GOT3 (cell line): ENCODE measurements at regions not wholly inside any gene's neighbourhood (a gene's known extent, or its start where the extent isn't known, plus 50 kb on each side); places are given as distances from the start of the nearest gene placed in this dataset.
"Not testable (repeated sequence)": the region's sequence is repeated elsewhere in the genome, so short reads cannot be mapped to it uniquely, and the experiment has no call there.

Experiments used
- DNase-seq: peaks from one replicate; lab custom pipeline; 2025; ENCODE audit warnings: mixed read lengths; lab: John Stamatoyannopoulos, UW

- DNase-seq = no peak
Measured at GRCh38 chr16:62760398-62760797, 724.2 kb upstream of the CDH8 start.

GRCh38 chr16:62755938-62756337 is 719.7 kb upstream of the CDH8 start:
- no peak for DNase-seq

DNA sequence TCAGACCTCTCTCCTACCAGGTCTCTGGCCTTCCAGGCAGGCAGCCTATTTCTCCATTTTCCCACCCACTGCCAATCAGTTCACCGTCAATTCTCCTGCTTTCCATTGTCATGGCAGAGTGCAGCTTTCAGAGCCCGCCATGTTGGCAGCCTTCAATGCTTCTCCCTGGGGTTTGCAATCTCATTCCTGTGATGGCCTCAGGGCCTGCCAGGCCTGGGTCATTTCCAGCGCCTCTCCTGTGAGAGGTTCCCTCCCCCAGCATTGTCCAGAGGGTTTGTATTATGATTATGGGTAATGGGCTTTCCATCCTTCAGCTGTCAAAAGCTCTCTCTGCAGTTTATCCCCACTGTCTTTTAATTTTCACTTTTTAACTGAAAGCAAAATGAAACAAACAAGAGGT is 716.6 kb upstream of the CDH8 start:
- DNase-seq = no peak

- DNase-seq = no peak
Measured at GRCh38 chr16:62751218-62751617, 715.0 kb upstream of the CDH8 start.

GRCh38 chr16:62741692-62742091 is 705.5 kb upstream of the CDH8 start:
- no peak for DNase-seq

- no peak for DNase-seq
Measured at GRCh38 chr16:62738666-62739460, 702.6 kb upstream of the CDH8 start.

DNA sequence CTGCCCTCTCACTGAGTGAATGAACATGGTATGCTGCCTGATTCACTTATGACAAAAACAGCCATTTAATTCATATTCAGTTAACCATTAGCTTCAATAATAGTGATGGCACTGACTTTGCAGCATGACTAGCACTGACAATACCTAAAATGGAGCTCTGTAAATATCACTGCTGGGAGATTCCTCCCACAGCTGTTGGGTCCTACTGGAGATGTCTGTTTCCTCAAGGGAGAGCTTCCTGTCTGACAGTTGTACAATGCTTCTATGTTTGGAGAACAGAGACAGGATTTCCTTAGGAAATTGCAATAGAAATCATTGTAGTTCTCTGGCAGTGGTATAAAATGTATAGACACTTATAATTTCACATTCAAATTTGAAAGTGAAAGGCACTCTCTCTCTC is 695.9 kb upstream of the CDH8 start:
- no peak for DNase-seq

- DNase-seq = not testable (repeated sequence)
Measured at GRCh38 chr16:62724670-62725269, 688.5 kb upstream of the CDH8 start.

DNA sequence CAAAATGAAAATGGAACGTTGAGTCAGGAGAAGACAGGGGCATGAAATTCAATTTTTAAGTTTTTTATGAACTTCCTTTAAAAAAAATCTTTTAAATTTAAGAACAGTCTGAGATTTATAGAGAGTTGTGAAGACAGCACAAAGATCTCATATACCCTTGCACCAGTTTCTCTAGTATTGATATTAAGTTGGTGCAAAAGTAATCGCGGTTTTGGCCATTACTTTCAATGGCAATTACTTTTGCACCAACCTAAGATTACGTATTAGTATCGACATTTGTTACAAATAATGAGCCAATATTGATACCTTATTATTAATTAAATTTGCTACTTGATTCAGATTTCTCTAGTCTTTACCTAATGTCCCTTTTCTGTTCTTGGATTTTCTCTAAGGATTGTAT is 684.4 kb upstream of the CDH8 start:
- no peak for DNase-seq

GRCh38 chr16:62717026-62717425 is 680.8 kb upstream of the CDH8 start:
- DNase-seq = no peak

- no peak for DNase-seq
Measured at GRCh38 chr16:62715701-62716100, 679.5 kb upstream of the CDH8 start.

DNA sequence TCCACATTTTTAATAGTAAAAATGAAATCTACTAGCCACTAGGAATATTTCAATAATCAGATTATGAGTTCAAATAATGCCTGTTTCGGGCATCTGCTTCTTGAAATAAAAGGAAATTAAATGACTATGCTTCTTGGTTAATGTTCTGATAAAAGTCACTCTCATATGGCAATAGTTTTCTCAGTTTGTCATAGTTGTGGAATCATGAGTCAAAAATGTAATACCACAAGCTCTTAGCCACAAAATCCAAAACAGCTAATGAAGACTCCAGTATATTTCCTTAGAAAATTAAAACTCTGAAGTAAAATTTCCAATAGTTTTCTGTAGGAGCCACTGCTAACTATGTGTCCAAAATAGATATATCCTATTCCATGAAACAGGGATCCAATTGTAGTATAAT is 676.3 kb upstream of the CDH8 start:
- no peak for DNase-seq

DNA sequence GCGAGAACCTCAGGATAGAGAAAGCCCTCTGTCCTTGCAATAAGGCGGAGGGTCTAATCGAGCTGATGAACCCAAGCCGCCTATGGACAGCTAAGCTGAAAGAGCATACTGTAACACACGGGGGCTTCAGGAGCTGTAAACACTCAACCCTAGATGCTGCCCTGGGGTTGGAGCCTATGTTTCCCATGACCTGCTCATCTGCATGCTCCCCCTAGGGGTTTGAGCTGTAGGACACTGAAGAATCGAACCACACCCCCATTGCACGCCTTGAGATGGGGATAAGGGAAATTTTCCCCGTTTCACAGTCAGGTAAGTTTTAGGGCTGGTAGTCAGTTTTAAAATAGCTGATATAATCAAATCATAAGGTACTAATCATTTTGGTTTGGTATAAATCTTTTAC is 675.6 kb upstream of the CDH8 start:
- DNase-seq = no peak

- no peak for DNase-seq
Measured at GRCh38 chr16:62709794-62710193, 673.6 kb upstream of the CDH8 start.

GRCh38 chr16:62701426-62701825 is 665.2 kb upstream of the CDH8 start:
- DNase-seq = no peak

DNA sequence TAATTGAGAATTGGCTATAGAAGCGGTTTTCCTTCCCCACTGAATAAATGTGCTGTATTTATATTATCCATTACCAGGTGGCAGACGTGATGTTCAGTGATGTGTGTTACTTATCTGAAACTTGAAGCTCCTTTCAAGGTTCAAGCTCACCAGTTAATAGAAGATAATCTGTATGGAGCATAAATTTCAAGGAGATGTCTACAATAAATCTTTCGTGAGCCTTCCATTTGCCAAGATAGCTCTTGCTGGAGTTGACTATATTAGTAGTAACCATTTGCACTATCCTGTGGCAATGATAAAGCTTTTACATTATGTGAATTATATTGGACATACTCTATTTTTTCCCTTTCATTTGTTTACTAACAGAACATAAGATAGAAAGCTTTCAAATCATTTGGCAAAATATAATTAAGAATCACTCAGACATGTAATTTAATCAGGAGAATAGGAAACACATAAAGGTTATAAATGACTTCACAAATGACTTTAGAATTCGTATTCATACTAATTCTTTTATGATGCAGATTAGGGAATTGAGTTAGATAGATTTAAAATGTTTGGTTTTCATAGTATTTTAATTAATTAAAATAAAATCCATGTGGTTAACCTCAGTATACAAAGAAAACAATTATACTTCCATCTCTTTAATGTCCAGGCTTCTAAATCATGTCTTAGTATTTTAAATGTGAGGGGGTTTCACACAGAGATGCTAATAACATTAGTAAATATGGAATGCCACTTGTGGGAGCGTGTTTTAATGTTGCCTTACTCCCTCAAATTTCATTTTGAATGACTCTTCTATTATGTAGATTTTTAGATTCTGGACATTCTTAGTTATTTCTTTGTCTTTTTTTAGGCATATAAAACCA is 664.4 kb upstream of the CDH8 start:
- DNase-seq = no peak

- DNase-seq = no peak
Measured at GRCh38 chr16:62692685-62693084, 656.4 kb upstream of the CDH8 start.

DNA sequence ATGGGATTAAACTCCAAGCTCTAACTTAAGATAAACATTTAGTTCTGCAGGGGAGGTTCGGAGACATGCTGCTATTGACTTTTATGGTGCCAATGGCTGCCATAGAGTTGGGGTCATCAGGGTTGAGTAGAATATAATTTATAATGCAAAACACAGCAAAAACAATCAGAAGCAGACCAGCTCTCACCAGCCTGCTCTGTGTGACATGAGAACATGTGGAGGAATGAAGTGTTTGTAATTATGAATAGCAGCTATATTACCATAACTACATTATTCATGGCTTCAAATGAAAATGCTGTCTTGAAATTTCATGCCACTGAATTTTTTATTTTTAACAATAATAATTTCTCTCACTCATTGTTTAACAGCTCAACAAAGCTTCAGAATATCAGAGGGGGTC is 645.6 kb upstream of the CDH8 start:
- DNase-seq = no peak

DNA sequence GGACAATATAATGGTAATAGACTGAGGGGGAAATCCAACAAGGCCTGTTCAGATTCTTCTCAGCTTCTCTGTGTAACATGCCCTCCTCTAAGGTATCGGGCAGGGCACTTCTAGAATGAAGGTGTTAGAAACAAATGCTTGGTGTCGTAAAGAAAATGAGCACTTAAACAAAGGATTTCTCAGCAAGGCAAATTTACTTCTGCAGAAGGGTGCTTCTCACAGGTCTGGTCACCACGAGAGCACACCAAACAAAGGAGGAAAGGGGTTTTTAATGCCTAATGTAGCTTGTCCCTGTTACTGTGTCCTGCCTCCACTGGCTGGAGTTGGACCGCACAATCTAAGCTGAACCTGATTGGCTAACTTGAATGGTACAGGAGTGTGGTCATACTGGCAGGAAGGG is 642.6 kb upstream of the CDH8 start:
- DNase-seq = no peak

DNA sequence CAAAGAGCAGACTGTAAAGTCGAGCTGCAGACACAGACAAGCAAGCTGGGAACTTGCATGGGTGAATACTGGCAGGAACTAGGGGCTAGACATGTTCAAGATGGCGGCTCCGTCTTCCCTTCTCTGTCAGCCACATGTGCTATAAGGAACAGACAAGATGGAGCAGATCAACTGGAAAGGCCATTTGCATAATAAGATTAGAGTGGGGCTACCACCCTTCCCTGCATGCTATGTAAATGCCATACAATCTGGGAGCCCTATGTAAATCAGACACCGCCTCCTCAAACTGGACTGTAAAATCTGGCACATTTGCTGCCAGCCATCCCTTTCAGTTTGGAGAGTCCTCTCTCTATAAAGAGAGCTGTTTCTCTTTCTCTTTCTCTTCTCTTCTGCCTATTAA is 640.1 kb upstream of the CDH8 start:
- no peak for DNase-seq

DNA sequence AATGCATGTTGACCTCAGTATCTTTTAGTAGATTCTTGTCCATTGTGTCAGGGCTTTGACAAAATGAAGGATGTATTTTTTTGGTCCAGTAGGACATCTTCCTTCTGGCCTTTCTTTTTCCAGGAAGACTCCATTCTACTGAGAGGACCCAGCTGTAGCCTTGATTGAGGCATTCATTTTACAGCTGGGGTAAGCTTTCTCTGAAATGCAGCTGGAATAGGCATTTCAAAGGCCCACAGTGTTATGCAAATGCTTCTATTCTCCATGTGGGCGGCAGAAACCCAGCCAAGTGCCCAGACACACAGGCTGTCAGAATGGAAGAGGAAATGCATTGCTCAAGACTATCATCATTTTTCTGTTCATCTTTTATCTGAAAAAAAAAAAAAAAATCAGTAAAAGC is 629.0 kb upstream of the CDH8 start:
- no peak for DNase-seq

GRCh38 chr16:62664566-62664965 is 628.3 kb upstream of the CDH8 start:
- DNase-seq = no peak

DNA sequence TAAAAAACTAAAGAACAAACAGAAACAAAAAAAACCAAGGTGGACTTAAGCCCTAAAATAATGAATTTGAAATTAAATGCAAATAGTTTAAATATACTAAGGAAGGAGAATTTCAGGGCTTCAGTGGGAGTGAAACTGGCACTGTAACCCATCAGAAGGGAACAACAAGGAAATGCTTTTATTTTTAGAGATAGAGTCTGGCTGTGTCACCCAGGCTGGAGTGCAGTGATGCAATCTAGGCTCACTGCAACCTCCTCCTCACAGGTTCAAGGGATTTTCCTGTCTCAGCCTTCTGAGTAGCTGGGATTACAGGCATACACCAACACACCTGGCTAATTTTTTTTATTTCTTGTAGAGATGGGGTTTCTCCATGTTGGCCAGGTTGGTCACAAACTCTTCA is 625.2 kb upstream of the CDH8 start:
- no peak for DNase-seq
